H9 (cell line): ENCODE measurements at regions not wholly inside any gene's neighbourhood (a gene's known extent, or its start where the extent isn't known, plus 50 kb on each side); places are given as distances from the start of the nearest gene placed in this dataset.

Source experiments
- DNase-seq: peaks from one replicate; pipeline ENCODE4 v3.0.0-alpha.2; 2017
- H2AFZ ChIP-seq: one replicate; pipeline ENCODE4 v1.6.1; 2013; ENCODE audit warnings: mild to moderate bottlenecking, low read length, control low read depth, moderate library complexity
- H2AK5ac ChIP-seq: 2 replicates; pipeline ENCODE4 v1.6.1; 2013; ENCODE audit warnings: low read length, control low read depth, mixed read lengths; ENCODE audit not compliant: insufficient read length
- H2BK120ac ChIP-seq: one replicate; pipeline ENCODE4 v1.6.1; 2013; ENCODE audit warnings: low read depth, mild to moderate bottlenecking, low read length, control low read depth, inconsistent platforms; ENCODE audit not compliant: poor library complexity, severe bottlenecking
- H2BK12ac ChIP-seq: 2 replicates; pipeline ENCODE4 v1.6.1; 2013; ENCODE audit warnings: low read length, control low read depth, mixed read lengths, low read depth; ENCODE audit not compliant: insufficient read length
- H2BK15ac ChIP-seq: 2 replicates; pipeline ENCODE4 v1.6.1; 2013; ENCODE audit warnings: low read depth, low read length, control low read depth
- H2BK20ac ChIP-seq: one replicate; pipeline ENCODE4 v1.6.1; 2013; ENCODE audit warnings: low read depth, mild to moderate bottlenecking, low read length, control low read depth, inconsistent platforms; ENCODE audit not compliant: poor library complexity, severe bottlenecking
- H2BK5ac ChIP-seq: 2 replicates; pipeline ENCODE4 v1.6.1; 2013; ENCODE audit warnings: low read length, control low read depth, mixed read lengths; ENCODE audit not compliant: insufficient read length
- H3K14ac ChIP-seq: 2 replicates; pipeline ENCODE4 v1.6.1; 2013; ENCODE audit warnings: low read length, control low read depth; ENCODE audit not compliant: insufficient read depth
- H3K18ac ChIP-seq: 2 replicates; pipeline ENCODE4 v1.6.1; 2013; ENCODE audit warnings: low read depth, mild to moderate bottlenecking, mixed read lengths, low read length, control low read depth; ENCODE audit not compliant: insufficient read length
- H3K23ac ChIP-seq: 2 replicates; pipeline ENCODE4 v1.6.1; 2013; ENCODE audit warnings: low read length, control low read depth, mixed read lengths, low read depth; ENCODE audit not compliant: insufficient read length
- H3K23me2 ChIP-seq: 2 replicates; pipeline ENCODE4 v1.6.1; 2013; ENCODE audit warnings: low read depth, mild to moderate bottlenecking, mixed read lengths, low read length, control low read depth; ENCODE audit not compliant: insufficient read length, poor library complexity, severe bottlenecking
- H3K27ac ChIP-seq: 2 replicates; pipeline ENCODE4 v1.5.1; 2013; ENCODE audit warnings: low read length, control low read depth, mixed read lengths, low read depth; ENCODE audit not compliant: insufficient read length
- H3K27me3 ChIP-seq: 2 replicates; pipeline ENCODE4 v1.6.1; 2013; ENCODE audit warnings: low read length, control low read depth, inconsistent platforms; ENCODE audit not compliant: insufficient read depth
- H3K4ac ChIP-seq: 2 replicates; pipeline ENCODE4 v1.6.1; 2013; ENCODE audit warnings: low read depth, mild to moderate bottlenecking, control low read depth, inconsistent platforms, low read length, moderate library complexity
- H3K4me1 ChIP-seq: 2 replicates; pipeline ENCODE4 v1.6.1; 2013; ENCODE audit warnings: low read length, control low read depth, inconsistent platforms; ENCODE audit not compliant: insufficient read depth
- H3K4me2 ChIP-seq: 2 replicates; pipeline ENCODE4 v1.6.1; 2013; ENCODE audit warnings: low read length, control low read depth, mixed read lengths; ENCODE audit not compliant: insufficient read length, insufficient read depth
- H3K56ac ChIP-seq: 2 replicates; pipeline ENCODE4 v1.6.1; 2013; ENCODE audit warnings: low read depth, mild to moderate bottlenecking, mixed read lengths, low read length, control low read depth; ENCODE audit not compliant: insufficient read length
- H3K79me1 ChIP-seq: 2 replicates; pipeline ENCODE4 v1.6.1; 2013; ENCODE audit warnings: low read depth, mild to moderate bottlenecking, moderate library complexity, low read length, control low read depth, inconsistent platforms; ENCODE audit not compliant: insufficient read depth, poor library complexity, severe bottlenecking
- H3K79me2 ChIP-seq: 2 replicates; pipeline ENCODE4 v1.6.1; 2013; ENCODE audit warnings: low read length, control low read depth, inconsistent platforms; ENCODE audit not compliant: insufficient read depth
- H3K9ac ChIP-seq: 2 replicates; pipeline ENCODE4 v1.6.1; 2013; ENCODE audit warnings: low read length, control low read depth, mixed read lengths; ENCODE audit not compliant: insufficient read length; ENCODE audit errors: extremely low read depth
- H3K9me3 ChIP-seq: one replicate; pipeline ENCODE4 v1.6.1; 2013; ENCODE audit warnings: low read depth, low read length, inconsistent platforms; ENCODE audit not compliant: control insufficient read depth
- H3T11ph ChIP-seq: one replicate; pipeline ENCODE4 v1.6.1; 2013; ENCODE audit warnings: mild to moderate bottlenecking, low read length, control low read depth, inconsistent platforms
- H4K20me1 ChIP-seq: one replicate; pipeline ENCODE4 v1.6.1; 2013; ENCODE audit not compliant: control insufficient read depth, insufficient read length, insufficient read depth
- H4K5ac ChIP-seq: 2 replicates; pipeline ENCODE4 v1.6.1; 2013; ENCODE audit warnings: low read depth, mild to moderate bottlenecking, mixed read lengths, low read length, control low read depth; ENCODE audit not compliant: insufficient read length
- H4K8ac ChIP-seq: replicated peaks from 2 replicates; pipeline ENCODE4 v1.6.1; 2013; ENCODE audit warnings: low read length, control low read depth, mixed read lengths, low read depth; ENCODE audit not compliant: insufficient read length
- H4K91ac ChIP-seq: 2 replicates; pipeline ENCODE4 v1.6.1; 2013; ENCODE audit warnings: low read depth, mild to moderate bottlenecking, moderate library complexity, mixed read lengths, low read length, control low read depth; ENCODE audit not compliant: insufficient read length
- H3K27ac Mint-ChIP-seq, 3 experiments: 2 replicates in 2 of 3; 3 replicates in 1 of 3; pipeline ENCODE4 v1.8.0; 2020 to 2021; ENCODE audit warnings: mixed read lengths in 3 of 3, mild to moderate bottlenecking in 1 of 3, moderate library complexity in 1 of 3
- H3K27me3 Mint-ChIP-seq: 2 replicates; pipeline ENCODE4 v1.8.0; 2021; ENCODE audit warnings: low read depth, mild to moderate bottlenecking, moderate library complexity, mixed read lengths
- H3K36me3 Mint-ChIP-seq, 3 experiments: 2 replicates in 2 of 3; 3 replicates in 1 of 3; pipeline ENCODE4 v1.8.0; 2020 to 2021; ENCODE audit warnings: low read depth in 3 of 3, mixed read lengths in 3 of 3; ENCODE audit not compliant: insufficient read depth in 1 of 3
- H3K4me1 Mint-ChIP-seq, 2 experiments: 2 replicates each; pipeline ENCODE4 v1.8.0; 2020; ENCODE audit warnings: mixed read lengths in 2 of 2
- H3K4me3 Mint-ChIP-seq, 2 experiments: 2 replicates in 1 of 2; 3 replicates in 1 of 2; pipeline ENCODE4 v1.8.0; 2020 to 2021; ENCODE audit warnings: mild to moderate bottlenecking in 2 of 2, mixed read lengths in 2 of 2, moderate library complexity in 1 of 2
- H3K9me3 Mint-ChIP-seq, 2 experiments: 2 replicates in 1 of 2; 3 replicates in 1 of 2; pipeline ENCODE4 v1.8.0; 2020; ENCODE audit warnings: mild to moderate bottlenecking in 2 of 2, mixed read lengths in 2 of 2, moderate library complexity in 1 of 2
- CTCF ChIP-seq: fragments of 200-600 bp; sonication (generic); conservative IDR thresholded peaks from 3 replicates; pipeline ENCODE4 v1.8.0; 2021; ENCODE audit warnings: antibody characterized with exemption, mild to moderate bottlenecking
- WGBS: extraction: QIAGEN DNeasy Blood & Tissue Kit; methylation state at CpG from one replicate; pipeline ENCODE4 v1.1.7; 2013; ENCODE audit warnings: missing lambda C conversion rate, low lambda C conversion rate, mixed read lengths; ENCODE audit not compliant: insufficient read length; ENCODE audit errors: extremely low coverage; 5-methylcytosine and 5-hydroxymethylcytosine counted together

- Histone ChIP-seq H3K79me1 (no peaks in the 10 kb centered on the region), H3K27me3 (no peaks in the 10 kb centered on the region), H2AK5ac (no peak overlapping the region), H3K27ac (no peak overlapping the region), H3K14ac (no peak overlapping the region), H2BK5ac (no peak overlapping the region), H2BK20ac (no peak overlapping the region), H3T11ph (no peak overlapping the region), H4K8ac (no peak overlapping the region), H4K5ac (no peak overlapping the region), H2AFZ (no peak overlapping the region), H3K18ac (no peak overlapping the region), H3K4ac (no peak overlapping the region), H3K4me1 (no peaks in the 10 kb centered on the region), H3K56ac (no peak overlapping the region), H3K9ac (no peak overlapping the region), H3K4me2 (no peak overlapping the region), H3K23ac (no peak overlapping the region), H2BK15ac (no peak overlapping the region), H3K79me2 (no peaks in the 10 kb centered on the region), H2BK12ac (no peak overlapping the region), H2BK120ac (no peak overlapping the region), H3K23me2 (no peaks in the 10 kb centered on the region), H4K91ac (no peak overlapping the region), H4K20me1 (no peaks in the 10 kb centered on the region), H3K9me3 (no peaks in the 10 kb centered on the region)
- no peak for TF ChIP-seq CTCF
- WGBS: no CpG with 5 or more reads among the region's 2 CpGs
- Mint-ChIP-seq H3K4me3 (no peak overlapping the region), H3K27me3 (no peaks in the 10 kb centered on the region; the same call in 1 of the 2 replicates), H3K9me3 (peaks cover 0 to 4% of the 10 kb centered on the region in 2 experiments; a peak in 1 of 5 replicates), H3K27ac (no peak overlapping the region), H3K36me3 (0 out of 7 replicates have a peak, but pooled peaks cover 0 to 2% (median 0%) of the 10 kb centered on the region in 3 experiments), H3K4me1 (no peaks in the 10 kb centered on the region)
- DNase-seq: no peak
Observed at GRCh38 chr2:205904873-205905272, 181.1 kb downstream of the INO80D start.
